ENCODE measurements at regions not wholly inside any gene's neighbourhood (a gene's known extent, or its start where the extent isn't known, plus 50 kb on each side); places are given as distances from the start of the nearest gene placed in this dataset.

- H3K4me3 ChIP-seq (ENCODE audit: low read depth, low read length), result no peak overlapping the region
- no peak for DNase-seq (ENCODE audit: low read depth)
- no peak for TF ChIP-seq CTCF (IDR thresholded peaks at IDR 0.05; ENCODE audit: low read depth, low read length, missing control alignments)
Measured at GRCh38 chr2:60267122-60267521, 286.3 kb downstream of the BCL11A start.

- H3K4me3 ChIP-seq (ENCODE audit: low read depth, low read length), result no peak overlapping the region
- TF ChIP-seq CTCF (IDR thresholded peaks at IDR 0.05; ENCODE audit: low read depth, low read length, missing control alignments), result no peak
- no peak for DNase-seq (ENCODE audit: low read depth)
Measured at GRCh38 chr2:60262178-60262577, 291.3 kb downstream of the BCL11A start.

DNA sequence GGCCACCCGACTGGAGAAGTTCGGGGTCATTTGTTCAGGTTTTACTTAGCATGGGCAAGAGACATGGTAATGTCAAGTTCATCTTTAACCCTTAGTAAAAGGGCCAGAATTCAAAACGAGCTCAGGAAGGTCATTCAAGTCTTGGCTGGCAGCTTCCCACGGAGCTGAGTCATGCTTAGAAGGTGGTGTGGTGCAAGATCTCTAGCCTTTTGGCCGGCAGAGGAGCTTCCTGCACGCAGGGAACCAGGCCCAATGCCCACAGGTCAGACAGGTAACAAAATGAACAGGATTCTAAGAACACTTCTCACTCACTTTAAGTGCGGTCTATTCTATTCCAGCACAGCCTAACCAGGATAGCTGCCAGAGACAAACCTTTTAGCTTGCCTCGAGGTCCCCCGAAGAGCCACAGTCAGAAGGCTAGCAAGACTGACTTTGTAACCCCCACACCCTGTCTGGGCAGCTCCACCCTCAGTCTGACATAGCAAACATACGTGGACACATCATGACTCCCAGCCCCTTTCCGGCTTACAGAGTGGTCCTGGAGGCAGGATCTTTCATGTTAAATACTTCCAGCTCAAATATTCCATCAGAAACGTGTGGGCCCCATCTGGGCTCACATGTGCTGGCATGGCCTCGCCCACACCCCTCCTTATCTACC, 292.7 kb downstream of the BCL11A start:
- DNase-seq (ENCODE audit: low read depth), result no peak
- no peak for TF ChIP-seq CTCF (IDR thresholded peaks at IDR 0.05; ENCODE audit: low read depth, low read length, missing control alignments)
- H3K4me3 ChIP-seq (ENCODE audit: low read depth, low read length), result no peak overlapping the region

GRCh38 chr2:60259781-60260180, 293.7 kb downstream of the BCL11A start:
- no peak for TF ChIP-seq CTCF (IDR thresholded peaks at IDR 0.05; ENCODE audit: low read depth, low read length, missing control alignments)
- DNase-seq (ENCODE audit: low read depth), result no peak
- H3K4me3 ChIP-seq (ENCODE audit: low read depth, low read length), result no peak overlapping the region

DNA sequence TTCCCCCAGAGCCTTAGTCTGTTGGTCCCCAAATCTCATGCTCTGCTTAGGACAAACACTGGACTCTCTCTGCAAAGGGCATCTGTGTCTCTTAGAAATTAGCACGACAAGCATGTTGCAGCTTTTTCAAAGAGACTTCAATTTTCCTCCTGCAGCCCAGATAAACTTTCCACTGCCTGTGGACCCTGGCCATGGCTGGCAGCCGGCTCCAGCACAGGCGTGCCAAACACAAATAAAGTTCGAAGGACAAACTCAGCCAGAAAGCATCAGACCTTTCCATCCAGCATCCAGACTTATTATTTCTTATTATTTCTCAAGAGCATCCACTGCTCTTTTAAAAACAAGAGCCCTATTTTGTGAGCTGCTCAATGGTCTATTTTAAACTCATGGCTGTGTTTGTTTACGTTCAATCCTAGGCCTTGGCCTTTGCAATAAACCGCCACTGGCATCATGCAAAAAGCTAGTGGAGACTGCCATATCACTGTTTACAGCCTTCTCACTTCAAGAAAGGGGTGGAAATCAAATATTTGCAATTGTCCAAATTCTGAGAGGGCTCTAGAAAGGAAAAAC, 300.8 kb downstream of the BCL11A start:
- no peak overlapping the region for H3K4me3 ChIP-seq (ENCODE audit: low read depth, low read length)
- DNase-seq (ENCODE audit: low read depth), result no peak
- TF ChIP-seq CTCF (IDR thresholded peaks at IDR 0.05; ENCODE audit: low read depth, low read length, missing control alignments), result no peak

GRCh38 chr2:60251247-60251646, 302.2 kb downstream of the BCL11A start:
- H3K4me3 ChIP-seq (ENCODE audit: low read depth, low read length), result no peak overlapping the region
- DNase-seq (ENCODE audit: low read depth), result no peak
- no peak for TF ChIP-seq CTCF (IDR thresholded peaks at IDR 0.05; ENCODE audit: low read depth, low read length, missing control alignments)

DNA sequence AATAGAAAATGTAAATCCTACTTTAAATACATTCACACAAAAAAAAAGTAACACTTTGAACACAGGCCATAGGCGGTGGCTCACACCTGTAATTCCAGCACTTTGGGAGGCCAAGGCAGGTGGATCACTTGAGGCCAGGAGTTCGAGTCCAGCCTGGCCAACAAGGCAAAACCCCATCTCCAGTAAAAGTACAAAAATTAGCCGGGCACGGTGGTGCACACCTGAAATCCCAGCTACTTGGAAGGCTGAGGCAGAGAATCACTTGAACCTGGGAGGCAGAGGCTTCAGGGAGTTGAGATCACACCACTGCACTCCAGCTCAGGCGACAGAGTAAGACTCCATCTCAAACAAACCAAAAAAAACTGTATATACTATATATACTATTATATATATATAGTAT, 303.6 kb downstream of the BCL11A start:
- TF ChIP-seq CTCF (IDR thresholded peaks at IDR 0.05; ENCODE audit: low read depth, low read length, missing control alignments), result no peak
- no peak overlapping the region for H3K4me3 ChIP-seq (ENCODE audit: low read depth, low read length)
- DNase-seq (ENCODE audit: low read depth), result no peak
